ENCODE measurements at regions not wholly inside any gene's neighbourhood (a gene's known extent, or its start where the extent isn't known, plus 50 kb on each side); places are given as distances from the start of the nearest gene placed in this dataset.

- TF ChIP-seq, protein P1, sequence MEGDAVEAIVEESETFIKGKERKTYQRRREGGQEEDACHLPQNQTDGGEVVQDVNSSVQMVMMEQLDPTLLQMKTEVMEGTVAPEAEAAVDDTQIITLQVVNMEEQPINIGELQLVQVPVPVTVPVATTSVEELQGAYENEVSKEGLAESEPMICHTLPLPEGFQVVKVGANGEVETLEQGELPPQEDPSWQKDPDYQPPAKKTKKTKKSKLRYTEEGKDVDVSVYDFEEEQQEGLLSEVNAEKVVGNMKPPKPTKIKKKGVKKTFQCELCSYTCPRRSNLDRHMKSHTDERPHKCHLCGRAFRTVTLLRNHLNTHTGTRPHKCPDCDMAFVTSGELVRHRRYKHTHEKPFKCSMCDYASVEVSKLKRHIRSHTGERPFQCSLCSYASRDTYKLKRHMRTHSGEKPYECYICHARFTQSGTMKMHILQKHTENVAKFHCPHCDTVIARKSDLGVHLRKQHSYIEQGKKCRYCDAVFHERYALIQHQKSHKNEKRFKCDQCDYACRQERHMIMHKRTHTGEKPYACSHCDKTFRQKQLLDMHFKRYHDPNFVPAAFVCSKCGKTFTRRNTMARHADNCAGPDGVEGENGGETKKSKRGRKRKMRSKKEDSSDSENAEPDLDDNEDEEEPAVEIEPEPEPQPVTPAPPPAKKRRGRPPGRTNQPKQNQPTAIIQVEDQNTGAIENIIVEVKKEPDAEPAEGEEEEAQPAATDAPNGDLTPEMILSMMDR (IDR thresholded peaks at IDR 0.05; ENCODE audit: poor library complexity) = no peak
- no peak for TF ChIP-seq EZH2 (IDR thresholded peaks at IDR 0.05; ENCODE audit: borderline replicate concordance)
Observed at GRCh38 chr13:55563267-55563666, 1577.5 kb upstream of the PRR20A start.

Data from hepatocyte (in vitro differentiated cells).